ENCODE measurements at regions not wholly inside any gene's neighbourhood (a gene's known extent, or its start where the extent isn't known, plus 50 kb on each side); places are given as distances from the start of the nearest gene placed in this dataset.
"Not testable (repeated sequence)": the region's sequence is repeated elsewhere in the genome, so short reads cannot be mapped to it uniquely, and the experiment has no call there.

GRCh38 chr7:116377721-116378120 is 121.8 kb upstream of the CAV2 start:
- no peak for DNase-seq (ENCODE audit: low spot score)

- no peak for DNase-seq (ENCODE audit: low spot score)
These were observed 119.5 kb upstream of the CAV2 start for GRCh38 chr7:116380025-116380424.

GRCh38 chr7:116382375-116382774 is 117.2 kb upstream of the CAV2 start:
- DNase-seq (ENCODE audit: low spot score) = no peak

- no peak for DNase-seq (ENCODE audit: low spot score)
These were observed 114.5 kb upstream of the CAV2 start for GRCh38 chr7:116384936-116385635.

- DNase-seq (ENCODE audit: low spot score) = no peak
These were observed 112.9 kb upstream of the CAV2 start for GRCh38 chr7:116386674-116387073.

GRCh38 chr7:116390363-116390762 is 109.2 kb upstream of the CAV2 start:
- DNase-seq (ENCODE audit: low spot score) = no peak

GRCh38 chr7:116392806-116393205 is 106.7 kb upstream of the CAV2 start:
- DNase-seq (ENCODE audit: low spot score) = no peak

GRCh38 chr7:116393654-116394053 is 105.9 kb upstream of the CAV2 start:
- no peak for DNase-seq (ENCODE audit: low spot score)

GRCh38 chr7:116394106-116394505 is 105.4 kb upstream of the CAV2 start:
- DNase-seq (ENCODE audit: low spot score) = no peak

GRCh38 chr7:116395141-116395791 is 104.3 kb upstream of the CAV2 start:
- DNase-seq (ENCODE audit: low spot score) = no peak

- DNase-seq (ENCODE audit: low spot score) = no peak
These were observed 100.9 kb upstream of the CAV2 start for GRCh38 chr7:116398672-116399071.

GRCh38 chr7:116399819-116400218 is 99.7 kb upstream of the CAV2 start:
- peak; percentile 66 for DNase-seq (ENCODE audit: low spot score)

- DNase-seq (ENCODE audit: low spot score) = no peak
These were observed 99.0 kb upstream of the CAV2 start for GRCh38 chr7:116400522-116400921.

GRCh38 chr7:116401711-116402110 is 97.8 kb upstream of the CAV2 start:
- DNase-seq (ENCODE audit: low spot score) = no peak

GRCh38 chr7:116403265-116403664 is 96.3 kb upstream of the CAV2 start:
- DNase-seq (ENCODE audit: low spot score) = no peak

GRCh38 chr7:116404389-116404788 is 95.1 kb upstream of the CAV2 start:
- no peak for DNase-seq (ENCODE audit: low spot score)

- DNase-seq (ENCODE audit: low spot score) = no peak
These were observed 93.7 kb upstream of the CAV2 start for GRCh38 chr7:116405810-116406209.

GRCh38 chr7:116407165-116407564 is 92.4 kb upstream of the CAV2 start:
- no peak for DNase-seq (ENCODE audit: low spot score)

GRCh38 chr7:116408166-116408565 is 91.4 kb upstream of the CAV2 start:
- no peak for DNase-seq (ENCODE audit: low spot score)

- not testable (repeated sequence) for DNase-seq (ENCODE audit: low spot score)
These were observed 90.6 kb upstream of the CAV2 start for GRCh38 chr7:116408831-116409453.

- not testable (repeated sequence) for DNase-seq (ENCODE audit: low spot score)
These were observed 88.8 kb upstream of the CAV2 start for GRCh38 chr7:116410694-116411093.

- DNase-seq (ENCODE audit: low spot score) = peak; percentile 72
These were observed 81.8 kb upstream of the CAV2 start for GRCh38 chr7:116417593-116418345.

- DNase-seq (ENCODE audit: low spot score) = no peak
These were observed 81.0 kb upstream of the CAV2 start for GRCh38 chr7:116418524-116418923.

Data from COLO829 (cell line).